ENCODE measurements at regions not wholly inside any gene's neighbourhood (a gene's known extent, or its start where the extent isn't known, plus 50 kb on each side); places are given as distances from the start of the nearest gene placed in this dataset.

- no peak for ATAC-seq (replicated peaks)
- Mint-ChIP-seq H3K4me1 (no peaks in the 10 kb centered on the region), H3K36me3 (ENCODE audit: low read depth) (no peaks in the 10 kb centered on the region), H3K4me3 (no peak overlapping the region), H3K27me3 (no peaks in the 10 kb centered on the region), H3K9me3 (peaks cover 29% of the 10 kb centered on the region), H3K27ac (no peak overlapping the region)
Measured at GRCh38 chr14:82060219-82060618, 526.6 kb upstream of the SEL1L start.

DNA sequence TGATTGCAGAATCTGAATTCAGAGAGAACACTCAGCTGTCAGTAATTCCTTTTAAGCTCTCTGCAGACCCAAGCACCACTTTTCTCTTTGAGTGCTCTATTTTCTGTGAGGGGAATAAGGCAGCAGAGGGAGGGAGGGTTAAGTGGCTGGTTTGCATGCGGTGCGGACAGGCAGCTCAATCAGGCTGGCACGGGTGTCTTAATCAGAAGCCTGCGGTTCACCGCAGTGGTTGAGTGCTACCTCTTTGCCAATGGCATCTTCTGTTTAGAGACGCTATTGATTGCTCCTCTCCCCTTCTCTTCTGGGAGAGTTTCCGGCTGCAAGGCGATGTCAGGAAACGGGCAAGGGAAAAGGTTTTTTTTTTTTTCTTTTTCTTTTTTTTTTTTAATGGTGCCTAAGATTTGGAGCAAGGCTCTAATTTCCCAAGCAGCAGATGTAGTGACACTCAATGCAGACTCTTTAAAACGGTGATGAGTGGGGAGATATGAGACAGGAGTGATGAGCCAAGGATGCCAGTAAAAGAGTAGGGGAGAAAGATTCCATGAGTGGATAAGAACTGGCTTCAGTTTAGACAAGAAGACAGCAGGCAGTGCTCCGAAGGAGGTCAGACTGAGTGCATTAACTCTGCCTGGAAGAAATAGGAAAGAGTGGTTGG is 533.7 kb upstream of the SEL1L start:
- H3K27ac Mint-ChIP-seq, result no peak overlapping the region
- H3K9me3 Mint-ChIP-seq, result peaks cover 39% of the 10 kb centered on the region
- no peak for ATAC-seq (replicated peaks)

GRCh38 chr14:82070040-82070439 is 536.4 kb upstream of the SEL1L start:
- no peak for ATAC-seq (replicated peaks)
- Mint-ChIP-seq H3K9me3 (peaks cover 17% of the 10 kb centered on the region), H3K27ac (no peak overlapping the region), H3K36me3 (ENCODE audit: low read depth) (no peaks in the 10 kb centered on the region), H3K27me3 (no peaks in the 10 kb centered on the region), H3K4me1 (no peaks in the 10 kb centered on the region), H3K4me3 (no peak overlapping the region)

More for the DNA sequence above, 533.7 kb upstream of the SEL1L start:
- Mint-ChIP-seq H3K27me3 (no peaks in the 10 kb centered on the region), H3K36me3 (ENCODE audit: low read depth) (no peaks in the 10 kb centered on the region), H3K4me1 (no peaks in the 10 kb centered on the region), H3K4me3 (no peak overlapping the region)

GRCh38 chr14:82070753-82071152 is 537.1 kb upstream of the SEL1L start:
- ATAC-seq (replicated peaks), result no peak
- Mint-ChIP-seq H3K36me3 (ENCODE audit: low read depth) (no peaks in the 10 kb centered on the region), H3K4me3 (no peak overlapping the region), H3K9me3 (peaks cover 14% of the 10 kb centered on the region), H3K4me1 (no peaks in the 10 kb centered on the region), H3K27me3 (no peaks in the 10 kb centered on the region), H3K27ac (no peak overlapping the region)

- Mint-ChIP-seq H3K4me3 (no peak overlapping the region), H3K27ac (no peak overlapping the region), H3K4me1 (no peaks in the 10 kb centered on the region), H3K9me3 (peaks cover 13% of the 10 kb centered on the region), H3K27me3 (no peaks in the 10 kb centered on the region), H3K36me3 (ENCODE audit: low read depth) (no peaks in the 10 kb centered on the region)
- no peak for ATAC-seq (replicated peaks)
Measured at GRCh38 chr14:82073547-82073946, 539.9 kb upstream of the SEL1L start.

GRCh38 chr14:82075566-82075965 is 541.9 kb upstream of the SEL1L start:
- peaks cover 6% of the 10 kb centered on the region for H3K9me3 Mint-ChIP-seq
- no peak for ATAC-seq (replicated peaks)
- H3K27me3 Mint-ChIP-seq, result no peaks in the 10 kb centered on the region
- H3K27ac Mint-ChIP-seq, result no peak overlapping the region
- no peaks in the 10 kb centered on the region for H3K4me1 Mint-ChIP-seq
- H3K36me3 Mint-ChIP-seq (ENCODE audit: low read depth), result no peaks in the 10 kb centered on the region
- H3K4me3 Mint-ChIP-seq, result no peak overlapping the region

DNA sequence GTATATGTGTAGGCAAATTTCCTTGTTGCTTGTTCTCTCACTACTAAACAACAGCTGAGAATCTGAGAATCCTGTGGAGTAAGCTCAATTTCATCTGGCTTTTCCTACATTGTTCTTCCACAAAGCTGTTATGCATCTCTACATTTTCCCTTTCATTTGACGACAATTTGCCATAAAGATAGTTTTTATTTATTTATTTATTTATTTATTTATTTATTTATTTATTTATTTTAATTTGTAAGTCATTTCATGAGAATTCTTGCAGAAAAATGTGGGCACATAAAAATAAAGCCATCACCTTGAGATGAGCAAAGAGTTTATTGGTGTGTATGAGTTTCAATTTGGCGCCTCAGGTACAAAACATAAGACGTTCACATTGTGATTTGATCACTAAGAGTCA is 545.9 kb upstream of the SEL1L start:
- ATAC-seq (replicated peaks), result no peak
- H3K4me3 Mint-ChIP-seq, result no peak overlapping the region

GRCh38 chr14:82080370-82080769 is 546.7 kb upstream of the SEL1L start:
- H3K4me1 Mint-ChIP-seq, result no peaks in the 10 kb centered on the region
- no peak overlapping the region for H3K4me3 Mint-ChIP-seq
- no peaks in the 10 kb centered on the region for H3K27me3 Mint-ChIP-seq
- peaks cover 10% of the 10 kb centered on the region for H3K9me3 Mint-ChIP-seq
- no peak for ATAC-seq (replicated peaks)
- no peaks in the 10 kb centered on the region for H3K36me3 Mint-ChIP-seq (ENCODE audit: low read depth)
- H3K27ac Mint-ChIP-seq, result no peak overlapping the region

More for the DNA sequence above, 545.9 kb upstream of the SEL1L start:
- H3K36me3 Mint-ChIP-seq (ENCODE audit: low read depth), result no peaks in the 10 kb centered on the region
- no peaks in the 10 kb centered on the region for H3K27me3 Mint-ChIP-seq
- H3K4me1 Mint-ChIP-seq, result no peaks in the 10 kb centered on the region
- peaks cover 10% of the 10 kb centered on the region for H3K9me3 Mint-ChIP-seq
- no peak overlapping the region for H3K27ac Mint-ChIP-seq

GRCh38 chr14:82084813-82085212 is 551.2 kb upstream of the SEL1L start:
- Mint-ChIP-seq H3K4me3 (no peak overlapping the region), H3K27me3 (no peaks in the 10 kb centered on the region), H3K9me3 (peaks cover 7% of the 10 kb centered on the region), H3K27ac (no peak overlapping the region), H3K4me1 (no peaks in the 10 kb centered on the region), H3K36me3 (ENCODE audit: low read depth) (no peaks in the 10 kb centered on the region)
- no peak for ATAC-seq (replicated peaks)

- Mint-ChIP-seq H3K27ac (no peak overlapping the region), H3K4me3 (no peak overlapping the region), H3K27me3 (no peaks in the 10 kb centered on the region), H3K36me3 (ENCODE audit: low read depth) (no peaks in the 10 kb centered on the region), H3K9me3 (peaks cover 13% of the 10 kb centered on the region), H3K4me1 (no peaks in the 10 kb centered on the region)
- ATAC-seq (replicated peaks), result no peak
Measured at GRCh38 chr14:82091097-82091496, 557.4 kb upstream of the SEL1L start.

DNA sequence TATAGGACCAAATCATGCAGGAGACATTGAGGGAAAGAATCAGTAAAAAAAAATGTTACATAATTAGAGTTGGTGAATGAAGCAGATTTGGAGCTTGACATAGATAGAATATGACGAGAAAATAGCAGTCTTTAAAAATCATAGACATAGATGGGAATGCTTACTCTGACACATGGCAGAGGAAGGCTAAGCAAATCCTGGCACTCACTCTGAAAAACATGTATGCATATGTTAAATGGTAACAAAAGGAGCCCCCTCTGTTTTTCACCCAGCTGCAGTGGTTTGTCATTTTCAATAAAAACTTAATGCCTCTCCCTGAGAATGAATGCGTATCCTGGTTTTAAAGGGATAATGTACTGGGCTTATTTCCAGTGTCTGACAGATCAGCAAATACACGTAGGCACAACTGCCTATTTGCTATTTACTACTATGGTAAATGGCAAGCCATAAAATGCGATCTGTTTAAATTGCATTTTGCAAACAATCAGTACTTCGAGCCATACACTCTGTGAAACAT is 561.2 kb upstream of the SEL1L start:
- no peak for ATAC-seq (replicated peaks)
- H3K4me1 Mint-ChIP-seq, result no peaks in the 10 kb centered on the region
- peaks cover 14% of the 10 kb centered on the region for H3K9me3 Mint-ChIP-seq
- H3K36me3 Mint-ChIP-seq (ENCODE audit: low read depth), result no peaks in the 10 kb centered on the region
- H3K4me3 Mint-ChIP-seq, result no peak overlapping the region
- H3K27me3 Mint-ChIP-seq, result no peaks in the 10 kb centered on the region
- no peak overlapping the region for H3K27ac Mint-ChIP-seq

GRCh38 chr14:82104013-82104412 is 570.4 kb upstream of the SEL1L start:
- no peaks in the 10 kb centered on the region for H3K27me3 Mint-ChIP-seq
- no peak overlapping the region for H3K4me3 Mint-ChIP-seq
- ATAC-seq (replicated peaks), result no peak
- no peak overlapping the region for H3K27ac Mint-ChIP-seq
- H3K9me3 Mint-ChIP-seq, result peaks cover 13% of the 10 kb centered on the region
- H3K36me3 Mint-ChIP-seq (ENCODE audit: low read depth), result no peaks in the 10 kb centered on the region
- no peaks in the 10 kb centered on the region for H3K4me1 Mint-ChIP-seq

GRCh38 chr14:82112210-82112839 is 578.7 kb upstream of the SEL1L start:
- Mint-ChIP-seq H3K4me3 (no peak overlapping the region), H3K27ac (no peak overlapping the region), H3K9me3 (peaks cover 4% of the 10 kb centered on the region), H3K27me3 (no peaks in the 10 kb centered on the region), H3K36me3 (ENCODE audit: low read depth) (no peaks in the 10 kb centered on the region), H3K4me1 (no peaks in the 10 kb centered on the region)
- no peak for ATAC-seq (replicated peaks)

DNA sequence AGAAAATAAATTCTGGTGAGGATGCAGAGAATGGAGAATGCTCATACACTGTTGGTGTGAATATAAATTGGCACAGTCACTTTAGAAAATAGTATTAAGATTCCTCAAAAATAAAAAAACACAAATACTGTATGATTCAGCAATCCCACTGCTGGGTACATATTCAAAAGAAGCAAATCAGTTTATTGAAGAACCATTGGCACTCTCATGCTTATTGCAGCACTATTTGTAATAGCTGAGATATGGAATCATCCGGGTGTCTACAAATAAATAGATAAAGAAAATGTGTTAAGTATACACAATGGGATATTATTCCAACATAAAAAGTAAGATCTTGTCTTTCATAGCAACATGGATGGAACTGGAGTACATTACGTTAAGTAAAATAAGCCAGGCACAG is 579.4 kb upstream of the SEL1L start:
- Mint-ChIP-seq H3K4me3 (no peak overlapping the region), H3K36me3 (ENCODE audit: low read depth) (no peaks in the 10 kb centered on the region), H3K4me1 (no peaks in the 10 kb centered on the region), H3K27me3 (no peaks in the 10 kb centered on the region), H3K9me3 (peaks cover 4% of the 10 kb centered on the region), H3K27ac (no peak overlapping the region)
- no peak for ATAC-seq (replicated peaks)

- H3K4me3 Mint-ChIP-seq, result no peak overlapping the region
- no peaks in the 10 kb centered on the region for H3K27me3 Mint-ChIP-seq
- H3K9me3 Mint-ChIP-seq, result peaks cover 4% of the 10 kb centered on the region
- no peak for ATAC-seq (replicated peaks)
- H3K36me3 Mint-ChIP-seq (ENCODE audit: low read depth), result no peaks in the 10 kb centered on the region
- no peaks in the 10 kb centered on the region for H3K4me1 Mint-ChIP-seq
- H3K27ac Mint-ChIP-seq, result no peak overlapping the region
Measured at GRCh38 chr14:82113710-82114109, 580.1 kb upstream of the SEL1L start.
